GM23338 (cell line): ENCODE measurements at regions not wholly inside any gene's neighbourhood (a gene's known extent, or its start where the extent isn't known, plus 50 kb on each side); places are given as distances from the start of the nearest gene placed in this dataset.
"Not testable (repeated sequence)": the region's sequence is repeated elsewhere in the genome, so short reads cannot be mapped to it uniquely, and the experiment has no call there.

Experiments used
- EZH2 ChIP-seq: fragments of 200-600 bp; sonication (generic); IDR thresholded peaks from one replicate; pipeline ENCODE4 v1.8.0; 2017; ENCODE audit warnings: antibody characterized with exemption, mild to moderate bottlenecking, low read depth; ENCODE audit not compliant: unreplicated experiment
- POLR2AphosphoS5 ChIP-seq: IDR thresholded peaks from 2 replicates; pipeline ENCODE4 v1.6.1; 2016; ENCODE audit warnings: antibody characterized with exemption, low read depth
- REST ChIP-seq: IDR thresholded peaks from one replicate; pipeline ENCODE4 v1.6.1; 2018; ENCODE audit warnings: antibody characterized with exemption; ENCODE audit not compliant: unreplicated experiment
- TF ChIP-seq, protein P1 (sequence below), 2 experiments: fragments of 200-600 bp in 1 of 2; sonication (generic) in 1 of 2; conservative IDR thresholded peaks; 2 replicates each; pipeline versions ENCODE4 v1.5.1 to v1.6.1; 2016 to 2017; ENCODE audit warnings: antibody characterized with exemption in 2 of 2, low read depth in 2 of 2, mild to moderate bottlenecking in 2 of 2, moderate library complexity in 1 of 2

GRCh38 chr21:36231444-36231843 lies 74.8 kb downstream of the DOP1B start:
- not testable (repeated sequence) for TF ChIP-seq POLR2AphosphoS5, REST, EZH2
- TF ChIP-seq, protein P1, sequence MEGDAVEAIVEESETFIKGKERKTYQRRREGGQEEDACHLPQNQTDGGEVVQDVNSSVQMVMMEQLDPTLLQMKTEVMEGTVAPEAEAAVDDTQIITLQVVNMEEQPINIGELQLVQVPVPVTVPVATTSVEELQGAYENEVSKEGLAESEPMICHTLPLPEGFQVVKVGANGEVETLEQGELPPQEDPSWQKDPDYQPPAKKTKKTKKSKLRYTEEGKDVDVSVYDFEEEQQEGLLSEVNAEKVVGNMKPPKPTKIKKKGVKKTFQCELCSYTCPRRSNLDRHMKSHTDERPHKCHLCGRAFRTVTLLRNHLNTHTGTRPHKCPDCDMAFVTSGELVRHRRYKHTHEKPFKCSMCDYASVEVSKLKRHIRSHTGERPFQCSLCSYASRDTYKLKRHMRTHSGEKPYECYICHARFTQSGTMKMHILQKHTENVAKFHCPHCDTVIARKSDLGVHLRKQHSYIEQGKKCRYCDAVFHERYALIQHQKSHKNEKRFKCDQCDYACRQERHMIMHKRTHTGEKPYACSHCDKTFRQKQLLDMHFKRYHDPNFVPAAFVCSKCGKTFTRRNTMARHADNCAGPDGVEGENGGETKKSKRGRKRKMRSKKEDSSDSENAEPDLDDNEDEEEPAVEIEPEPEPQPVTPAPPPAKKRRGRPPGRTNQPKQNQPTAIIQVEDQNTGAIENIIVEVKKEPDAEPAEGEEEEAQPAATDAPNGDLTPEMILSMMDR (conservative IDR thresholded peaks at IDR 0.05; ENCODE audit: low read depth in 2 of 2) = not testable (repeated sequence)
